ENCODE measurements at regions not wholly inside any gene's neighbourhood (a gene's known extent, or its start where the extent isn't known, plus 50 kb on each side); places are given as distances from the start of the nearest gene placed in this dataset.

DNA sequence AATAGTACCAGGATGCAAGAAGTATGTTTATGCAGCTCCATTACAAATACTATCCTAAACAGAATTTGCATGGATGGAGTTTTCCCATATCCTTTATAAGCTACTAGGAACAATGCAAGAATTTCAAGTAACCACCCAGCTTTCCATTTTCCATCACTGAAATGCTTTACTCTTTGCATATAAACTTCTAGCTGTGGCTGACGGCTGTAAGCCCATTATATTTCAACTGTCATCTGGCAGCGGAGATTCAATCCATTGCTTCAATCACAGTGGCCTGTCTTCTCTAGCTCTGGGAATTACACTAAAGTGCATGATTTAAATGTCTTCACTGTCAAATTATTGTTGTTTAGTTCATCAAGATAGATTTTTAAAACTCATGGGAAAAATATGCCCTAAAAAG, 64.2 kb upstream of the PAM start:
- no peak overlapping the region for H3K4me3 ChIP-seq
- DNase-seq (ENCODE audit: low spot score) = no peak
- no peak for TF ChIP-seq EZH2phosphoT487 (IDR thresholded peaks at IDR 0.05)
- no peak for TF ChIP-seq CTCF (IDR thresholded peaks at IDR 0.05)
- TF ChIP-seq EZH2 (IDR thresholded peaks at IDR 0.05) = no peak
- H3K27ac Mint-ChIP-seq = no peak overlapping the region
- H3K4me2 ChIP-seq = no peak overlapping the region
- peaks cover 10% of the 10 kb centered on the region for H3K36me3 Mint-ChIP-seq
- no peaks in the 10 kb centered on the region for H3F3A ChIP-seq (ENCODE audit: low read depth)
- no peaks in the 10 kb centered on the region for H3K27me3 ChIP-seq
- no peaks in the 10 kb centered on the region for H4K20me1 ChIP-seq (ENCODE audit: low read depth)
- no peak overlapping the region for H3K4me3 Mint-ChIP-seq
- no peaks in the 10 kb centered on the region for H3K9me3 ChIP-seq (ENCODE audit: low read depth)
- H3K36me3 ChIP-seq = no peaks in the 10 kb centered on the region
- H3K4me1 ChIP-seq = no peaks in the 10 kb centered on the region
- no peak overlapping the region for H3K9ac ChIP-seq
- no peak overlapping the region for H2AFZ ChIP-seq (replicated peaks)
- H3K27ac ChIP-seq = no peak overlapping the region
- peaks cover 34% of the 10 kb centered on the region for H3K9me3 Mint-ChIP-seq
- H3K79me2 ChIP-seq (ENCODE audit: low read depth) = no peaks in the 10 kb centered on the region
- no peaks in the 10 kb centered on the region for H3K4me1 Mint-ChIP-seq
- peaks cover 3% of the 10 kb centered on the region for H3K27me3 Mint-ChIP-seq (ENCODE audit: insufficient read depth, low read depth)

GRCh38 chr5:102691434-102691833, 63.7 kb upstream of the PAM start:
- peaks cover 31% of the 10 kb centered on the region for H3K9me3 Mint-ChIP-seq
- peaks cover 3% of the 10 kb centered on the region for H3K27me3 Mint-ChIP-seq (ENCODE audit: insufficient read depth, low read depth)

DNA sequence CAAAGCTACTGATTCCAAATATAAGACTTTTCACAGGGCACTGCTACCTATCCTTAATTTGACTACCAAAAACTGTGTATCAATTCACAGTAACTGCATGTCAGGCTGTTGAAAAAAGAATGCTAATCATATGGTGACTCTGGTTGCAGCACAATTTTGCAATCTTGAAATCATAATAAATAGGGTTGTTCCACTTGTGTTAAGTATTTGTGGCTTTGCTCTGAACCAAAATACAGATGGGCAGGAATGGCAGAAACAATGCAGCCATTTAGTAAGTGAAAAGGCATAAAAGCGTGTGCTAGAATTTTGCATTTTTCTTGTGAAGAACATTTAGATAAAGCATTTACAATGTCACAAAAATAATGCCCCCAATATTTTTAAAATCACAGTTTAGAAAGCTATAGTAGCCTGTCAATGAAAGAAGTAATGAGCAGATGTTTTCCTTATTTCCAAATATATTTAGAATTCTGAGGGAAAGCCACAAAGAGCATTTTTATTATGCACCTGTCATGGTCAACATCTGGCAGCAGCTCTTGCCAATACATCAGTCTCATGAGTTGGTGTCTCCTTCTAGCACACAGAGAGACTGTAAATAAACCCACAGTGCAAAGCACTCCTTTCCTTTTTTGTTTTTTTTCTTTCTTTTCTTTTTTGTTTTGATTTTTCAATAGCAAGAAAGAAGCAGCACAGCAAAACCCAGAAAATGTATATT, 54.8 kb upstream of the PAM start:
- H3F3A ChIP-seq (ENCODE audit: low read depth) = no peaks in the 10 kb centered on the region
- H3K79me2 ChIP-seq (ENCODE audit: low read depth) = no peaks in the 10 kb centered on the region
- no peak for DNase-seq (ENCODE audit: low spot score)
- no peak overlapping the region for H3K4me3 Mint-ChIP-seq
- TF ChIP-seq EZH2phosphoT487 (IDR thresholded peaks at IDR 0.05) = no peak
- TF ChIP-seq CTCF (IDR thresholded peaks at IDR 0.05) = no peak
- TF ChIP-seq EZH2 (IDR thresholded peaks at IDR 0.05) = no peak
- no peaks in the 10 kb centered on the region for H3K4me1 ChIP-seq
- H3K36me3 Mint-ChIP-seq = peaks cover 2% of the 10 kb centered on the region
- no peak overlapping the region for H2AFZ ChIP-seq (replicated peaks)
- H3K27ac Mint-ChIP-seq = no peak overlapping the region
- H3K27me3 ChIP-seq = no peaks in the 10 kb centered on the region
- no peaks in the 10 kb centered on the region for H4K20me1 ChIP-seq (ENCODE audit: low read depth)
- peaks cover 6% of the 10 kb centered on the region for H3K4me1 Mint-ChIP-seq
- H3K9me3 Mint-ChIP-seq = no peaks in the 10 kb centered on the region
- no peak overlapping the region for H3K4me2 ChIP-seq
- H3K9me3 ChIP-seq (ENCODE audit: low read depth) = no peaks in the 10 kb centered on the region
- no peak overlapping the region for H3K9ac ChIP-seq
- no peak overlapping the region for H3K27ac ChIP-seq
- H3K4me3 ChIP-seq = no peak overlapping the region
- no peaks in the 10 kb centered on the region for H3K27me3 Mint-ChIP-seq (ENCODE audit: insufficient read depth, low read depth)
- no peaks in the 10 kb centered on the region for H3K36me3 ChIP-seq

More at GRCh38 chr5:102691434-102691833, 63.7 kb upstream of the PAM start:
- H3K36me3 ChIP-seq = no peaks in the 10 kb centered on the region
- no peaks in the 10 kb centered on the region for H3K27me3 ChIP-seq
- no peak overlapping the region for H2AFZ ChIP-seq (replicated peaks)
- no peak overlapping the region for H3K9ac ChIP-seq
- no peaks in the 10 kb centered on the region for H3K9me3 ChIP-seq (ENCODE audit: low read depth)
- Mint-ChIP-seq H3K36me3 (peaks cover 12% of the 10 kb centered on the region), H3K4me1 (no peaks in the 10 kb centered on the region), H3K27ac (no peak overlapping the region), H3K4me3 (no peak overlapping the region)
- H3K4me1 ChIP-seq = no peaks in the 10 kb centered on the region
- no peaks in the 10 kb centered on the region for H3F3A ChIP-seq (ENCODE audit: low read depth)
- no peaks in the 10 kb centered on the region for H3K79me2 ChIP-seq (ENCODE audit: low read depth)
- H3K4me2 ChIP-seq = no peak overlapping the region
- no peak for DNase-seq (ENCODE audit: low spot score)
- no peaks in the 10 kb centered on the region for H4K20me1 ChIP-seq (ENCODE audit: low read depth)
- H3K4me3 ChIP-seq = no peak overlapping the region
- TF ChIP-seq EZH2 (IDR thresholded peaks at IDR 0.05) = no peak
- no peak for TF ChIP-seq EZH2phosphoT487 (IDR thresholded peaks at IDR 0.05)
- TF ChIP-seq CTCF (IDR thresholded peaks at IDR 0.05) = no peak
- no peak overlapping the region for H3K27ac ChIP-seq

All from neural progenitor cell (in vitro differentiated cells).